ENCODE measurements at regions not wholly inside any gene's neighbourhood (a gene's known extent, or its start where the extent isn't known, plus 50 kb on each side); places are given as distances from the start of the nearest gene placed in this dataset.

- no peak for ATAC-seq (replicated peaks in 1 of 2)
- peaks cover 29% of the 10 kb centered on the region for H3K4me1 Mint-ChIP-seq (ENCODE audit: low read depth)
- H3K4me3 Mint-ChIP-seq: no peak overlapping the region
- H3K36me3 Mint-ChIP-seq (ENCODE audit: insufficient read depth in 2 of 2): peaks cover 0 to 2% of the 10 kb centered on the region in 2 donors
- H3K27ac Mint-ChIP-seq: no peak overlapping the region
- no peak for DNase-seq
- peaks cover 80% of the 10 kb centered on the region for H3K27me3 Mint-ChIP-seq (ENCODE audit: low read depth)
- H3K9me3 Mint-ChIP-seq: no peaks in the 10 kb centered on the region
These were observed 82.2 kb upstream of the NAA20 start for GRCh38 chr20:19934792-19935491.

DNA sequence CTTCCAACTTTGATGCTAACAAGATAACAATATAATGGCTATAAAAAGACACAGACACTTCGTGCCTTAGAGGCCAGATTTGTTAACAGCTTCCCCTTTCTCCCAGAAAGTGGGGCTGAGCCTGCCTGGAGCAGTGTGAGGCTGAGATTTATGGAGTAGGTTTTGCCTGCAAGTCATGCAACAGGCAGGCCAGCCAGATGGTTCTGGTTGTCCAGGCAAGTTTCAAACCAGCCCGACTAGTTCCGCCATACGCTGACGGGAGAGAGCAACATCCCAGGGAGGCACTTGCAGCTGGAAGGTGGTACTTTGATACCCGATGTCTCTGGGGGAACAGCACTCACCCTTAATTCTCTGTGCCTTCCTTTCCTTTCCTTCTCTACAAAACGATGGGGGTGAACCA is 81.3 kb upstream of the NAA20 start:
- H3K27me3 Mint-ChIP-seq (ENCODE audit: low read depth): peaks cover 87% of the 10 kb centered on the region
- H3K36me3 Mint-ChIP-seq (ENCODE audit: insufficient read depth in 2 of 2): peaks cover 0 to 2% of the 10 kb centered on the region in 2 donors
- no peak for DNase-seq
- H3K4me1 Mint-ChIP-seq (ENCODE audit: low read depth): peaks cover 29% of the 10 kb centered on the region
- no peak overlapping the region for H3K4me3 Mint-ChIP-seq
- ATAC-seq (replicated peaks in 1 of 2): no peak
- H3K27ac Mint-ChIP-seq: no peak overlapping the region
- no peaks in the 10 kb centered on the region for H3K9me3 Mint-ChIP-seq

DNA sequence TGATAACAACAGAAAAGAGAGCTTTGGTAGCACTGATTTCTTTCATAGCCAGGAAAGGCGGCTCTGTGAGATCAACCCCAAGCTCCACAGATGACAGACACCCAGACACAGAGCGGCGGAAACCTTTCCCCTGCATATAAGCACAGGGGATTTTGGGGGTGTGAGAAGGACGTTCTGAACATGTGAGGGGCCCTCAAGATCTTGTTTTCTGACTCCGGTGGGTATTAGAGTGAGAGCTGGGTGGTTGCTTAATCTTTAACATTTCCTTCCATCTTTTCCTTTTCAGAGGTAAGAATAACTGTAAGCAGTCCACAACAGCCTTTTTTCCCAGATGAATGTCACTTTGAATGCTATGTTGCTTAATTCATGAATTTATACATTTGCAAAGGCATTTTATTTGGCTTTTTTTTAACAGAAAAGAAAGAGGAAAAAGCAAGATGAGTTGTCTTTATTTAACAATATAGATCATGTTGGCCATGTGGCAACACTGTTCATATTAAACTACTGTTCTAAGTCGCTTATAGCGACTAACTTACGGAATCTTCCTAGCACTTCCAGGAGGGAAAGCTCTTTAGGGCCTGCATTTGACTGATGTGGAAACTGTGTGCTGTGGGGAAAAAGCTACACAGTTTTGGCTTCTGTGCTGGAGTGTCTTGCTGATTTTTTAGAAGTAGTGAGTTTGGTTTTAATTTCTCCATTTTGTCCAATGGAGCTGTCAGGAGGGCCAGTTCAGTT is 80.5 kb upstream of the NAA20 start:
- DNase-seq (no peak), ATAC-seq (replicated peaks in 1 of 2) (no peak)
- Mint-ChIP-seq H3K27me3 (ENCODE audit: low read depth) (peaks cover 90% of the 10 kb centered on the region), H3K4me1 (ENCODE audit: low read depth) (peaks cover 29% of the 10 kb centered on the region), H3K27ac (no peak overlapping the region), H3K4me3 (peak overlapping the region; percentile 65 to 90), H3K9me3 (no peaks in the 10 kb centered on the region), H3K36me3 (ENCODE audit: insufficient read depth in 2 of 2) (peaks cover 0 to 2% of the 10 kb centered on the region in 2 donors)

GRCh38 chr20:19937218-19937617 is 79.9 kb upstream of the NAA20 start:
- Mint-ChIP-seq H3K4me1 (ENCODE audit: low read depth) (peaks cover 29% of the 10 kb centered on the region), H3K4me3 (peak overlapping the region; percentile 65 to 90), H3K27me3 (ENCODE audit: low read depth) (peaks cover 88% of the 10 kb centered on the region), H3K36me3 (ENCODE audit: insufficient read depth in 2 of 2) (peaks cover 0 to 2% of the 10 kb centered on the region in 2 donors), H3K27ac (peak overlapping the region; percentile 18), H3K9me3 (no peaks in the 10 kb centered on the region)
- DNase-seq (peak; percentile 14 to 29), ATAC-seq (replicated peaks in 1 of 2) (peak; percentile 52 to 65)

DNA sequence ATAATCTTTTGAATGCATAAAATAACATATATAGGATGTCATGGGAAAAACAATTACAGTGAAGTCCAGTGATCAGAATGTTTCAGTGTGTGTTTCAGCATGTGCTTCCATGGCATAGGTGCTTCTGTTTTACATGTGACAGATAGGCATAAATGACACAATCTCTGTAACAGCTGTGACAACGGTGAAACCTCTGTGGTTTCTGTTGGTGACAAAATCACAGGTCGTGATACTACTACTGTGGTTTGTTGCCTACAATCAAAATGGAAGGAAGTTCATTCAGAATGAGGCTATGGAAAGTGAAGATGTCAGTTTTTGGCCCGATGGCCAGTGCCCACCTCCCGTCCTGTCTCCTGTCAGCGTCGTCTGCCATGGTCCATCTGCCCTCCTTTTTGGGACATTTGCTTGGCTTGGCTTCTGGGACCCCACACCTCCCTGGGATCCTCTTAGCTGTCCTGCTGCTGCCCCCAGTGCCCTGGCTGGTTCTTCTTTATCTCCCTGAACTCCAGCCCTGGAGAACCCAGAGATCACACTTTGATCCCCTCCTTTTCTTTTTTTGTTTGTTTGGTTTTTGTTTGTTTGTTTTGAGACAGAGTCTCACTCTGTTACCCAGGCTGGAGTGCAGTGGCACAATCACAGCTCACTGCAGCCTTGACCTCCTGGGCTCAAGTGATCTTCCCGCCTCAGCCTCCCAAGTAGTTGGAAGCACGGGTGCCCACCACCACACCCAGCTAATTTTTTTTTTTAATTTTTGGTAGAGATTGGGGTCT is 79.3 kb upstream of the NAA20 start:
- DNase-seq (peak; percentile 47 to 52), ATAC-seq (replicated peaks in 1 of 2) (peak; percentile 99)
- H3K4me1 Mint-ChIP-seq (ENCODE audit: low read depth): peaks cover 29% of the 10 kb centered on the region
- H3K4me3 Mint-ChIP-seq: peak overlapping the region; percentile 65 to 90
- peak overlapping the region; percentile 21 for H3K27ac Mint-ChIP-seq
- no peaks in the 10 kb centered on the region for H3K9me3 Mint-ChIP-seq
- peaks cover 0 to 2% of the 10 kb centered on the region in 2 donors for H3K36me3 Mint-ChIP-seq (ENCODE audit: insufficient read depth in 2 of 2)
- H3K27me3 Mint-ChIP-seq (ENCODE audit: low read depth): peaks cover 82% of the 10 kb centered on the region

DNA sequence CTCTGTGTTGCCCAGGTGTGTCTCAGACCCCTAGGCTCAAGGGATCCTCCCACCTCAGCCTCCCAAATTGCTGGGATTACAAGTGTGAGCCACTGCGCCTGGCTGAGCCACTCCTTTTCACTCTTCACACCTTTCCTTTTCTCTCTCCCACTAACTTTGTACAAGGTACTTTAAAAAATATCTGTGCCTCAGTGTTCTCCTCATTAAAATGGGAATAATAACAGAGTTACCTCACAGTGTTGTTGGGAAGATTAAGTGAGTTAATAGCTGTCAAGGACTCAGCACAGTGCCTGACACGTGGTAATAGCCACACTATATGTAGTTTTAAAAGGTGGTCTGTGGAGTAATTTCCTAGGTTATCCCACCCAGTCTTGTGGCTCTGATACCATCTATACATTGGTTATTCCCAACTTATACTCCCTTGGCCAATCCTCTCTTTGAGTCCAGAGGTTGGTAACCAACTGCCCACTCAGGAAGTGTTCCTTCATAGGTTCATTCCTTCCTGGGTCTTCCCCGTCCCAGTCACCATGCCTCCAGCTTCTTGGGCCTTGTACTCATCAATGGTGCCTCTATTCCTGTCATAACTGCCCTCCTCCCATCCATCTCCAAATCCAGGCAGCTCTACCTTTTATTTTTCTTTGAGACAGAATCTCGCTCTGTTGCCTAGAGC is 78.6 kb upstream of the NAA20 start:
- H3K27me3 Mint-ChIP-seq (ENCODE audit: low read depth): peaks cover 75% of the 10 kb centered on the region
- H3K27ac Mint-ChIP-seq: no peak overlapping the region
- peak overlapping the region; percentile 65 to 90 for H3K4me3 Mint-ChIP-seq
- H3K9me3 Mint-ChIP-seq: no peaks in the 10 kb centered on the region
- peaks cover 0 to 2% of the 10 kb centered on the region in 2 donors for H3K36me3 Mint-ChIP-seq (ENCODE audit: insufficient read depth in 2 of 2)
- no peak for ATAC-seq (replicated peaks in 1 of 2)
- peaks cover 29% of the 10 kb centered on the region for H3K4me1 Mint-ChIP-seq (ENCODE audit: low read depth)
- no peak for DNase-seq

DNA sequence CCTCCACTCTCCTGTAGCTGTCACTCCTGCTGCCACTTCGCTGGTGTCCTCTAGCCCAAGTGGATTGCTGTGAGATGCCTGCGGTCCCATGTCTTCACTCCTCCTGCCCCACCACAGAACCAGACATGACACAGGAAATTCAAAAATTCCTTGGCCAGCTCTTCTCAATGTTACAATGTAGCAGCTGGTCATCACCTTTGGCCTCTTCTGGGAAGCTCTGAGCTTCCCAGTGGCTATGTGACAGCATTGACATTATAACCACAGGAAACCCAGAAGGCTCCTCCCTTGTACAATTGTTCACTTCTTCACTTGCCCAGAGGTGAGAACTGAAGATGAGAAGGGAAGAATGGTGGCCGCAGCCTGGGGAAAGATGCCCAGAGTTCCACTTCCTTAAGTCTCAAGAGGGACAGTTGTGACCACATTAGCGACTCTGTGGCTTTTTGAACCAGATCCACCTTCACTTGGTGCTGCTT is 76.1 kb upstream of the NAA20 start:
- Mint-ChIP-seq H3K27ac (no peak overlapping the region), H3K9me3 (no peaks in the 10 kb centered on the region), H3K36me3 (ENCODE audit: insufficient read depth in 2 of 2) (peaks cover 0 to 2% of the 10 kb centered on the region in 2 donors), H3K4me1 (ENCODE audit: low read depth) (peaks cover 40% of the 10 kb centered on the region), H3K4me3 (no peak overlapping the region), H3K27me3 (ENCODE audit: low read depth) (peaks cover 53% of the 10 kb centered on the region)
- DNase-seq: no peak
- no peak for ATAC-seq (replicated peaks in 1 of 2)

- Mint-ChIP-seq H3K27ac (no peak overlapping the region), H3K27me3 (ENCODE audit: low read depth) (peaks cover 37% of the 10 kb centered on the region), H3K36me3 (ENCODE audit: insufficient read depth in 2 of 2) (peaks cover 0 to 2% of the 10 kb centered on the region in 2 donors), H3K9me3 (no peaks in the 10 kb centered on the region), H3K4me1 (ENCODE audit: low read depth) (peaks cover 30% of the 10 kb centered on the region), H3K4me3 (no peak overlapping the region)
- DNase-seq (no peak), ATAC-seq (replicated peaks in 1 of 2) (no peak)
These were observed 74.6 kb upstream of the NAA20 start for GRCh38 chr20:19942611-19943010.

- H3K4me1 Mint-ChIP-seq (ENCODE audit: low read depth): peaks cover 25% of the 10 kb centered on the region
- peaks cover 0 to 2% of the 10 kb centered on the region in 2 donors for H3K36me3 Mint-ChIP-seq (ENCODE audit: insufficient read depth in 2 of 2)
- ATAC-seq (replicated peaks in 1 of 2): no peak
- DNase-seq: no peak
- H3K27ac Mint-ChIP-seq: no peak overlapping the region
- H3K4me3 Mint-ChIP-seq: no peak overlapping the region
- peaks cover 32% of the 10 kb centered on the region for H3K27me3 Mint-ChIP-seq (ENCODE audit: low read depth)
- no peaks in the 10 kb centered on the region for H3K9me3 Mint-ChIP-seq
These were observed 74.1 kb upstream of the NAA20 start for GRCh38 chr20:19943061-19943521.

- H3K9me3 Mint-ChIP-seq: no peaks in the 10 kb centered on the region
- no peaks in the 10 kb centered on the region for H3K36me3 Mint-ChIP-seq (ENCODE audit: insufficient read depth in 2 of 2)
- H3K27ac Mint-ChIP-seq: peak overlapping the region; percentile 14
- peak overlapping the region; percentile 12 to 54 for H3K4me3 Mint-ChIP-seq
- DNase-seq: peak; percentile 45 to 49
- H3K27me3 Mint-ChIP-seq (ENCODE audit: low read depth): peaks cover 14% of the 10 kb centered on the region
- ATAC-seq (replicated peaks in 1 of 2): peak; percentile 85 to 86
- H3K4me1 Mint-ChIP-seq (ENCODE audit: low read depth): peaks cover 19% of the 10 kb centered on the region
These were observed 72.2 kb upstream of the NAA20 start for GRCh38 chr20:19944772-19945459.

- Mint-ChIP-seq H3K4me3 (peak overlapping the region in 1 of 2 donors; percentile 3), H3K4me1 (ENCODE audit: low read depth) (peaks cover 19% of the 10 kb centered on the region), H3K36me3 (ENCODE audit: insufficient read depth in 2 of 2) (no peaks in the 10 kb centered on the region), H3K27ac (no peak overlapping the region), H3K27me3 (ENCODE audit: low read depth) (peaks cover 3% of the 10 kb centered on the region), H3K9me3 (no peaks in the 10 kb centered on the region)
- no peak for ATAC-seq (replicated peaks in 1 of 2)
- DNase-seq: no peak
These were observed 71.2 kb upstream of the NAA20 start for GRCh38 chr20:19945732-19946670.
